Coronary artery (tissue), 2 donors: ENCODE measurements at regions not wholly inside any gene's neighbourhood (a gene's known extent, or its start where the extent isn't known, plus 50 kb on each side); places are given as distances from the start of the nearest gene placed in this dataset.

ENCODE experiments used
- DNase-seq: peaks from one replicate; pipeline ENCODE4 v3.0.0-alpha.2; 2017; ENCODE audit warnings: low spot score
- H3K27ac ChIP-seq, 2 donors: fragments of 200-600 bp; sonication (generic); one replicate each; pipeline ENCODE4 v1.5.1; 2016 to 2019
- H3K4me3 ChIP-seq: fragments of 200-600 bp; sonication (generic); 2 replicates; pipeline ENCODE4 v1.5.1; 2016; ENCODE audit warnings: mild to moderate bottlenecking, moderate library complexity
- CTCF ChIP-seq: fragments of 200-600 bp; sonication (generic); IDR thresholded peaks from one replicate; pipeline ENCODE4 v1.5.1; 2019; ENCODE audit warnings: antibody characterized with exemption

- DNase-seq, result no peak
- Histone ChIP-seq H3K4me3 (no peak overlapping the region), H3K27ac (no peak overlapping the region)
- no peak for TF ChIP-seq CTCF
Observed at GRCh38 chr3:76684946-76685345, 355.0 kb upstream of the ROBO2 start.

- DNase-seq, result no peak
- H3K27ac ChIP-seq, result no peak overlapping the region
- no peak for TF ChIP-seq CTCF
Observed at GRCh38 chr3:76685858-76686257, 354.0 kb upstream of the ROBO2 start.

GRCh38 chr3:76687019-76687418 lies 352.9 kb upstream of the ROBO2 start:
- TF ChIP-seq CTCF, result no peak
- no peak overlapping the region for H3K4me3 ChIP-seq
- no peak for DNase-seq
- H3K27ac ChIP-seq, result no peak overlapping the region

More at GRCh38 chr3:76685858-76686257, 354.0 kb upstream of the ROBO2 start:
- H3K4me3 ChIP-seq, result no peak overlapping the region

GRCh38 chr3:76694063-76694462 lies 345.8 kb upstream of the ROBO2 start:
- Histone ChIP-seq H3K4me3 (no peak overlapping the region), H3K27ac (no peak overlapping the region)
- DNase-seq, result no peak
- TF ChIP-seq CTCF, result no peak

- H3K4me3 ChIP-seq, result no peak overlapping the region
- no peak for DNase-seq
- H3K27ac ChIP-seq, result no peak overlapping the region
- no peak for TF ChIP-seq CTCF
Observed at GRCh38 chr3:76698136-76698706, 341.7 kb upstream of the ROBO2 start.

- Histone ChIP-seq H3K27ac (no peak overlapping the region), H3K4me3 (no peak overlapping the region)
- no peak for DNase-seq
- TF ChIP-seq CTCF, result no peak
Observed at GRCh38 chr3:76699846-76700245, 340.1 kb upstream of the ROBO2 start.

- H3K27ac ChIP-seq, result no peak overlapping the region
- no peak overlapping the region for H3K4me3 ChIP-seq
- no peak for TF ChIP-seq CTCF
- no peak for DNase-seq
Observed at GRCh38 chr3:76700323-76700722, 339.6 kb upstream of the ROBO2 start.
